ENCODE measurements at regions not wholly inside any gene's neighbourhood (a gene's known extent, or its start where the extent isn't known, plus 50 kb on each side); places are given as distances from the start of the nearest gene placed in this dataset.

DNA sequence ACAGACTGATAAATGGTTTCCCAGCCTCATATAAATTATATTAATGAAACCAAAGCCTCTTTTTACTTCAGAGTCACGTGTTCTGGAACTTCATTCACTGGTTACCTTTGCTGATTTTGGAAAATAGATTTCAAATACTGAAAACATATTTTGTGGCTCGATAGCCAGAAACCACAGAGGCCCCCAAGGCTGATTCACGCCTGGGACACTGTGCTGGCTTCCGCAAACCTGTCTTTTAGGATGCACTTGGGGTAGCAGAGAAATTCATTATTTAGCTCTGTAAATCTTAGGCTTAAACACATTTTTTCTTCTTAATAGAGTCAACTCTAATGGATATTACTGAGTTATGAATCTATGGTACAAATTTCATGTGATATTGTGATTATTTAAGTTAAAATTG, 90.7 kb upstream of the TMEM18 start (continued):
- no peak for TF ChIP-seq CHD7 (IDR thresholded peaks at IDR 0.05; ENCODE audit: insufficient replicate concordance, low read length)
- TF ChIP-seq, protein P1, sequence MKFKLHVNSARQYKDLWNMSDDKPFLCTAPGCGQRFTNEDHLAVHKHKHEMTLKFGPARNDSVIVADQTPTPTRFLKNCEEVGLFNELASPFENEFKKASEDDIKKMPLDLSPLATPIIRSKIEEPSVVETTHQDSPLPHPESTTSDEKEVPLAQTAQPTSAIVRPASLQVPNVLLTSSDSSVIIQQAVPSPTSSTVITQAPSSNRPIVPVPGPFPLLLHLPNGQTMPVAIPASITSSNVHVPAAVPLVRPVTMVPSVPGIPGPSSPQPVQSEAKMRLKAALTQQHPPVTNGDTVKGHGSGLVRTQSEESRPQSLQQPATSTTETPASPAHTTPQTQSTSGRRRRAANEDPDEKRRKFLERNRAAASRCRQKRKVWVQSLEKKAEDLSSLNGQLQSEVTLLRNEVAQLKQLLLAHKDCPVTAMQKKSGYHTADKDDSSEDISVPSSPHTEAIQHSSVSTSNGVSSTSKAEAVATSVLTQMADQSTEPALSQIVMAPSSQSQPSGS (IDR thresholded peaks at IDR 0.05; ENCODE audit: low read length): no peak
- TF ChIP-seq PHF8 (conservative IDR thresholded peaks at IDR 0.05; ENCODE audit: low read depth, low read length): no peak
- no peak for TF ChIP-seq MAFK (IDR thresholded peaks at IDR 0.05; ENCODE audit: low read depth, low read length)
- TF ChIP-seq, protein P2, sequence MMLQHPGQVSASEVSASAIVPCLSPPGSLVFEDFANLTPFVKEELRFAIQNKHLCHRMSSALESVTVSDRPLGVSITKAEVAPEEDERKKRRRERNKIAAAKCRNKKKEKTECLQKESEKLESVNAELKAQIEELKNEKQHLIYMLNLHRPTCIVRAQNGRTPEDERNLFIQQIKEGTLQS (IDR thresholded peaks at IDR 0.05; ENCODE audit: insufficient read depth, low read depth, low read length): no peak
- TF ChIP-seq HDAC2 (IDR thresholded peaks at IDR 0.05; ENCODE audit: borderline replicate concordance in 1 of 2, low read depth in 2 of 2, low read length in 2 of 2): no peak
- no peak for TF ChIP-seq RXRA (IDR thresholded peaks at IDR 0.05; ENCODE audit: insufficient read depth, low read depth, low read length)
